ENCODE measurements at regions not wholly inside any gene's neighbourhood (a gene's known extent, or its start where the extent isn't known, plus 50 kb on each side); places are given as distances from the start of the nearest gene placed in this dataset.

DNA sequence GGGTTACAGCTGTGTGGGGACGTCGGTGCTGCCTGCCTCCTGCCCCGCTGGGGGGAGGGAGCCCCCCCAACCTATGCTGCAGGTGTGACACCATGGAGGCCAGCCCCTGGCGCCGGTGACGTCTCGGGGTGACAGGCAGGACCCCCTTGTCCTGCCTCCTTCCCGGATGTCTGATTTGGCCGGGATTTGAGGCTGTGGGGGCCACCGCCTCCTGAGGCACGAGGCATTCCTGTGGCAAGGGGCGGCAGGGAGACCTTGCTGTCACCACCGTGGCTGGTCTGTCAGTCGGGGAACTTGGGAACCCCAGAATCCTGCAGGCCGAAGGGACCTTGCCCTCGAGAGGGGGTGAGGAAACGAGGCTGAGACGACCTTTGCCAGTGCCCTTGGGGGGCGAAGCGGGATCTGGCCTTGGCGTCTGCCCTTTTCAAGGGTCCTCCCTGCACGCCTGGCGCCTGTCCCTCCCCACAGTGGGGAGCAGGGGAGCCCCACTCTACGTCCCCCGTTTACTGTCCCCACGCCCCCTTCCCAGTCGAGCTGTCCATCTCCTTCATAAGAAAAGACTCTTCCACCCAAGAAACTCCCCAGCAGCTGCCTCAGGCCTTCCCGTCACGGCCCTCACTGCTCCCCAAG, 74.4 kb downstream of the METRNL start:
- Histone ChIP-seq H3K4me3 (replicated peaks in 1 of 2; ENCODE audit: low read depth in 1 of 2, low read length in 2 of 2) (no peak overlapping the region), H3K9me3 (ENCODE audit: control insufficient read depth in 1 of 2, insufficient read depth in 1 of 2, low read depth in 1 of 2, low read length in 2 of 2) (no peaks in the 10 kb centered on the region), H3K79me2 (ENCODE audit: insufficient read depth, low read length) (no peaks in the 10 kb centered on the region), H3K27me3 (ENCODE audit: insufficient read depth, low read length) (no peaks in the 10 kb centered on the region), H4K20me1 (ENCODE audit: insufficient read depth) (no peaks in the 10 kb centered on the region), H3K4me1 (ENCODE audit: control insufficient read depth in 1 of 2, insufficient read depth in 2 of 2, low read length in 2 of 2) (0 out of 4 replicates have a peak, but pooled peaks cover 0 to 5% of the 10 kb centered on the region in 2 experiments), H2AFZ (ENCODE audit: low read depth, low read length, poor library complexity, severe bottlenecking) (no peak overlapping the region), H3K4me2 (ENCODE audit: low read length) (no peak overlapping the region), H3K9ac (ENCODE audit: low read length) (no peak overlapping the region), H3K9me2 (ENCODE audit: insufficient read depth) (no peaks in the 10 kb centered on the region), H3K27ac (ENCODE audit: low read depth, low read length) (no peak overlapping the region; the same call in 1 of the 2 replicates), H3K36me3 (ENCODE audit: control insufficient read depth in 1 of 2, insufficient read depth in 2 of 2, low read length in 2 of 2) (no peaks in the 10 kb centered on the region)
- intact Hi-C loops (cut with micrococcal nuclease), result no loop called here
- DNase-seq (ENCODE audit: low read depth, low spot score) (no peak), ATAC-seq (no peak)
- no peak for TF ChIP-seq SIN3A (IDR thresholded peaks at IDR 0.05; ENCODE audit: low read depth)
- no peak for TF ChIP-seq YY1 (IDR thresholded peaks at IDR 0.05; ENCODE audit: extremely low read depth, insufficient replicate concordance, low read depth, low read length)
- no peak for TF ChIP-seq SP1 (IDR thresholded peaks at IDR 0.05; ENCODE audit: low read depth)
- no peak for TF ChIP-seq JUND (IDR thresholded peaks at IDR 0.05)
- CTCF ChIA-PET, result no interaction called here
- RAD21 ChIA-PET (ENCODE audit: low non-redundant PET in 1 of 2, low total read pairs in 2 of 2, uncharacterized antibody in 2 of 2, unreplicated experiment in 2 of 2), result no interaction called here
- POLR2A ChIA-PET, result no interaction called here
- no TSS peak for BruUV-seq (replicated peaks)

DNA sequence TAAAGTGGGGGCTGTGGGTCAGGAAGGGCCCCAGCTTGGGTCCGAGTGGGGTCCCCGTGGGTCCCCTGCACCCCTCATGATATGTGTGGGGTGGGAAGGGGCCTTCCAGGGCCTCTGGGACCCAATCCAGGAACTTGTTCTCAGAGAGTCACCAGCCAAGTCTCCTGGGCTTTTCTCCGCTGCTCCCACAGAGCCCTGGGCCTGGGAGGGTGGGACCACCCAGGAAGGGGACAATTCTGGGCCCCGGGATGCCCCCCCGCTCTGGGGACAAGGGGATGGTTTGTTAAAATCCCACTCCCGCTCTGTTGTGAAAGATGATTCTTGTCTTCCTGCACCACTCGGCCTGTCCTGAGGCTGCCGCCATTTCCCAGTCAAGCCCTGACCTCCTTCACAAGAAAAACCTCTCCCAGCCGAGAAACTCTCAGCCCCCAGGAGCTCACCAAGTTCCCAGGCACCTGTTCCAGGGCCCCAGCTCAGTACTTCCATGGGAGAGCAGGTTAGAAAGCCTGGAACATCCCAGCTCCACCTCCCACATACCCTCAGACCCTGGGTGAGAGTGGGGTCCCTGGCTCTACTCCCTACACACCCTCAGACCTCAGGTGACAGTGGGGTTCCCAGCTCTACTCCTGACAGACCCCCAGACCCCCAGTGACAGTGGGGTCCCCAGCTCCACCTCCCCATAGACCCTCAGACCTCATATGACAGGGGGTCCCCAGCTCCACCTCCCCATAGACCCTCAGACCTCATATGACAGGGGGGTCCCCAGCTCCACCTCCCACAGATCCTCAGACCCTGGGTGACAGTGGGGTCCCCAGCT, 75.1 kb downstream of the METRNL start:
- no TSS peak for BruUV-seq (replicated peaks)
- no peak overlapping the region for H3K9ac ChIP-seq (ENCODE audit: low read length)
- no peaks in the 10 kb centered on the region for H3K9me2 ChIP-seq (ENCODE audit: insufficient read depth)
- H3K4me1 ChIP-seq (ENCODE audit: control insufficient read depth in 1 of 2, insufficient read depth in 2 of 2, low read length in 2 of 2), result 0 out of 4 replicates have a peak, but pooled peaks cover 0 to 5% of the 10 kb centered on the region in 2 experiments
- H3K36me3 ChIP-seq (ENCODE audit: control insufficient read depth in 1 of 2, insufficient read depth in 2 of 2, low read length in 2 of 2), result no peaks in the 10 kb centered on the region
- no peaks in the 10 kb centered on the region for H3K79me2 ChIP-seq (ENCODE audit: insufficient read depth, low read length)
- no peaks in the 10 kb centered on the region for H4K20me1 ChIP-seq (ENCODE audit: insufficient read depth)
- intact Hi-C loops (cut with micrococcal nuclease), result no loop called here
- RAD21 ChIA-PET (ENCODE audit: low non-redundant PET in 1 of 2, low total read pairs in 2 of 2, uncharacterized antibody in 2 of 2, unreplicated experiment in 2 of 2), result no interaction called here
- H3K4me2 ChIP-seq (ENCODE audit: low read length), result no peak overlapping the region
- TF ChIP-seq YY1 (IDR thresholded peaks at IDR 0.05; ENCODE audit: extremely low read depth, insufficient replicate concordance, low read depth, low read length) (no peak), ATF3 (IDR thresholded peaks at IDR 0.05) (no peak), CTCF (IDR thresholded peaks at IDR 0.05 in 2 of 3, conservative IDR thresholded peaks at IDR 0.05 in 1 of 3; ENCODE audit: borderline replicate concordance in 1 of 3, insufficient read depth in 1 of 3, low read depth in 2 of 3, low read length in 2 of 3) (no peak), EZH2phosphoT487 (IDR thresholded peaks at IDR 0.05; ENCODE audit: borderline replicate concordance) (no peak), ZNF274 (IDR thresholded peaks at IDR 0.05; ENCODE audit: low read depth, low read length) (no peak)
- CTCF ChIA-PET, result no interaction called here
- no peak for DNase-seq (ENCODE audit: low read depth, low spot score)
- no peak for ATAC-seq
- H2AFZ ChIP-seq (ENCODE audit: low read depth, low read length, poor library complexity, severe bottlenecking), result no peak overlapping the region
- no peaks in the 10 kb centered on the region for H3K9me3 ChIP-seq (ENCODE audit: control insufficient read depth in 1 of 2, insufficient read depth in 1 of 2, low read depth in 1 of 2, low read length in 2 of 2)
- H3K27ac ChIP-seq (ENCODE audit: low read depth, low read length), result no peak overlapping the region
- H3K4me3 ChIP-seq (replicated peaks in 1 of 2; ENCODE audit: low read depth in 1 of 2, low read length in 2 of 2), result no peak overlapping the region
- no peaks in the 10 kb centered on the region for H3K27me3 ChIP-seq (ENCODE audit: insufficient read depth, low read length)
- POLR2A ChIA-PET, result no interaction called here
